ENCODE measurements at regions not wholly inside any gene's neighbourhood (a gene's known extent, or its start where the extent isn't known, plus 50 kb on each side); places are given as distances from the start of the nearest gene placed in this dataset.

GRCh38 chr3:177680472-177680821 is 483.2 kb upstream of the TBL1XR1 start:
- TF ChIP-seq OSR1 (CRISPR knock-in tag; IDR thresholded peaks at IDR 0.05) (no peak), ARNTL (CRISPR knock-in tag; IDR thresholded peaks at IDR 0.05; ENCODE audit: borderline replicate concordance, low read depth) (no peak), CSRNP3 (CRISPR knock-in tag; IDR thresholded peaks at IDR 0.05) (no peak)

All from SK-N-SH treated with all-trans-retinoic acid at 6 μM for 48 hours (cell line).